Mucosa of gallbladder (tissue), 1 donor: ENCODE measurements at regions not wholly inside any gene's neighbourhood (a gene's known extent, or its start where the extent isn't known, plus 50 kb on each side); places are given as distances from the start of the nearest gene placed in this dataset.

ENCODE experiments used
- DNase-seq: peaks from one replicate; pipeline ENCODE4 v3.0.0-alpha.2; 2020; ENCODE audit warnings: low spot score
- donor health status: DM: no; HTN: no; CAD: no.

DNA sequence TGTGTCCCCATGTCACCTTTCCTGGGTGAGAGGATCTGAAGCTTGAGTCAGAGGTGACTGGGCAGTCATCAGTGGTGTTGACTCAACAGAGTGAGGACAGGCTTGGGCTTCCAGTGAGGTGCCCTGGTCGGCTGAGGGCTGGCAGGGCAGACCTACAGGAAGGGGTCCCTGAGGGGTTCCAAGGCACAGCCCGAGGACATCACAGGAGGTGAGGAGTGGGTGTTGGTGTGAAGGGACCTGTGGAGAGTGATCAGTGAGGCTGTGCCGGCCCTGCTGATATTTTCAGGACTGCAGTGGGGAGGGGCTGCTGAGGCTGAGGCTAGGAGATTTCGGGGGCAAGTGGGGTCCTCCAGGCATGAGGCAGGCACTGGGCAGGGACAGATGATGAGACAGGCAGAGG, 545.5 kb downstream of the TCERG1L start:
- no peak for DNase-seq

DNA sequence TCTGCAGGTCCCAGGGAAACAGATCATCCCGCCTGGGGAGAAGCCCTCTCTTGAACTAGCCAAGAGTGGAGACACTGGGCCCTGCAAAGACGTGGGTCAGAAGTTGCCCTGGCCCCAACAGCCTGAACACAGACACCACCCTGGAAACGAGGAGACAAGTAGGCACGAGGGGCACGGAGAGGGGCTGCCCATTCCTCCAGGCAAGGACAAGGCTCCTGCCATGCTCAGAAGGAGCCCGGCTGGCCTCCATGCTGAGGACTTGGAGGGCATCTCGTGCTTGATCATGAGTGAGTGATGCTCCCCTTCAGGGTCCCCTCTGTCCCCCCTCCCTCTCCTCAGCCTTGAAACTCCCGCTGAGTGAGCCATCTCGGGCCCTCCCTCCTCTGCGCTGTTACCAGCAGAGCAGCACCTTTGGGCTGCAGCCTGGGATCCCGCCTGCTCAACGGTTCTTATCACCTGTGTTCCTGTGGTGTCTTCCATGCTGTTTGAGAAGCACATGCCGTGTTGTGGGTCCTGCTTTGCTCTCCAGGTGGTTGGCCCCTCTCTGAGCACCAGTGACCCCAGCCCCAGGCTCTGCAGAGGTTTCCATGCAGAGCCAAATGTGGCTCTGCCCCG, 544.3 kb downstream of the TCERG1L start:
- no peak for DNase-seq

DNA sequence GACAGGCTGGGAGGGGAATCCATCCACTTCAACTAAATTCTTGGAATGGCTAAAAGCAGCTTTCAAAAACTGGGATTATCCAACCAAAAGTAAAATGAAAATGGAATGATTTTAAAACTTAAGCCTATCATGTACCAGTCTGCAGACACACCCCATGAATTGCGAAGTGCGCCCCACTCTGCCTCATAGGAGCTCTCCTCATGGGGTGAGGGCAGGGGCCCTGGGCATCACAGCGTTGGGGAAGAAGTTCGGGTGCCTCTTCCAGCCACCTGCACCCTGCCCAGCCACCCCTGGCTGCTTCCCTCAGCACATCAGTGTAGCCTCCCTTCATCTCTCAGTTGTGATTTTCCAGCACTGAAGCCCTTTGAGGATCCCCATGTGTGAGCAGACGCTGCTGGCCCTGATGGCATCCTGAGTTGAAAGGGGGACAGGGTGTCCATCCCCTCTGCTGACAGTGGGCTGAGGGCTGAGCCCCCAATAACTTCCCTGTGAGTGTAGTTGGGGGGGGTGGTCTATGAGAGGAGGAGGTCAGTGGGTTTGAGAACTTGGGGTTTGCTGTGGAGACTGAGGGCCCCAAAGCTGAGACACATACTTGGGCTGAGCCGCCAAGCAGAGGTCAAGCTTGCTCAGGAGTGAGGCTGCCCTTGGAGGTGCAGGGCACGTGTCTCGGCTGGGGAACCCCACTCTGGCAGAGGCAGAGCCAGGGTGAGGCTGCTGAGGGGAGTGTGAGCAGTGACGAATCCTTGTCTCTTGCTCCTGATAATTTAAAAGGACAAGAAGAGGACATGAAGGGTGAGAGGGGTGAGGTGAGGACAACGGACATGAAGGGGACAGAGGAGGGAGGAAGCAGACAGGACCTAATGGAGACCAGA, 542.1 kb downstream of the TCERG1L start:
- DNase-seq, result no peak

DNA sequence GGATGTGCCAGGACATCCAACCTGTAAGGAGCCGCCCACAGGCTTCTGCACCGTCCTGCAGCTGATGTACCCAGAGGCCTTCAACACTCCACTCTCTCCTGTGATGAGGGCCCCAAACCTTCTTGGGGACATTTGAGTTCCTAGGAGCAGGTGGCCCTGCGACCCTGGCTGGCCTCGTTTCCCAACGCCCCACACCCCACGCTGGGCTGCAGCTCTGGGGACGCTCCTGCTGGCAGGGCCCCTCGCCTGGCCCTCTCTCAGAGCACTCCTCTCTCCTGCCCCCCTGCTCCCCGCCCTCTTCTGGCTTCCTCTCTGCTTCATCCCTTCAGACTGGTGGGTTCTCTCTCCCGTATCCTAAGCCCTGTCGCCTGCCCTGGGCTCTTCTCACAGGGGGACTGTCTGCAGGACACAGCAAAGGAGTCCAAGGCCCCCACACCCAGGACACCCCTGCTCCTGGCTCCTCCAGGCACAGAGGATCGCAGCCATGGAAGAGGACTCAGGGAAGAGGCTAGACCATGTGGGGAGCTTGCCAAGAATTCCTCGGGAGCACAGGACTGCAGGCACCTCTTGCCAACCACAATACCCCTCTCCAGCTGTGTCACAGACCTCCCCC, 541.4 kb downstream of the TCERG1L start:
- DNase-seq, result no peak

DNA sequence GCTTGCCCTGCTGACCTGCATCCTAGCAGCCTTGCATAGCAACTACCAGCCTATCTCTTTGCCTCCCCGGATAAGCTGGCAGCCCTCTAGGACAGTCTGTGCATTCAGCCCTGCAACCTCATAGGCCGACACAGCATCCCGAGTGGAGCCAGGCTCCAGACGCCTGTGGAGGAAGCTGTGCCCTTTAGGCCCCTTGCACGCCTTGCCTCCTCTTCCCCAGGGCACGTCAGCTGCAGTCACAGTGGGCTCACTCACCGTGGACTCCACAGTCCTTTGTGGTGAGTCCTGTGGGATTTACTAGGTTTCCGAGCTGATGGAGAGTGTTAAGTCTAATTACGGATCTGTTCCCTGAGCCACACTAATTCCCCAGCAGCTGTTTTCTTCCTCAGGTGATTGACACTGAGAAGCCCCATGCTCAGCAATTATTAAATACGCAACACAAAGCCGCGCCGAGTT, 540.0 kb downstream of the TCERG1L start:
- DNase-seq, result no peak

DNA sequence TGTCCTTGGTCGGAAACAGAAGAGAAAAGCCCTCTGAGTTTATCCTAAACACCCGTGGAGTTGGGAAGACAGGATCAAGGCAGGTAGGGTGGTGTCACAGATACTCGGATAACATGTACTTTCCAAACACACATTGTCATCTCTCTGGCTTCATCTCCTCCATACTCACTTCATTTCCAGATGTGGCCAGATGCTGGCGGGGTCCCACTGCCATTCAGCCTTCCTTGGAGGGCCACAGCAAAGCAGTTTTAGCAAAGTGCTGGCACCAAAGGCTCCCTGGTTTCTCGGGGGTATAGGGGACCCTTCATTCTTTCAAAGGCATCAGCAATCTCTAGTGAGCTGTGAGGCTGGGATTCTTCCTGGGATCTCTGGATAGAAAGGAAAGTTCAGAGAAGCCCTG, 539.5 kb downstream of the TCERG1L start:
- DNase-seq, result no peak

DNA sequence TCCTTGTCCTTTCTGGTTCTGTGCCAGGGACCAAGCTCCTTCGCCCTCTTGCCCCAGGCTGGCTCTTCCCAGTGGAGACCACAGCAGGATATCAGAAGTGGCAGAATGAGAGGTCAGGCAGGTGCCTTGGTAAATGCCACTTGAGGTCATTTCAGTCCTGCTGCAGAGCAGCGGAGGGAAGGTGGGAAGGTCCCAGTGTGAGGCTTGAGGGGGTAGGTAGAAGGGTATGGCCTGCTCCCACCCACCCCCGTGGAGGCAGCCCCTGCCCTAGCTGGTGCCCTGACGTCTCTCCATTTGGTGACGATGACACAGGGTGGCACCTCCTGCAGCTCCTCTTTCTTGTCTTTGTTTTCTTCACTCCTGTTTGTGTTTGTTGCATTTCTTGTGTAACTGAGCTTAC, 538.8 kb downstream of the TCERG1L start:
- no peak for DNase-seq

DNA sequence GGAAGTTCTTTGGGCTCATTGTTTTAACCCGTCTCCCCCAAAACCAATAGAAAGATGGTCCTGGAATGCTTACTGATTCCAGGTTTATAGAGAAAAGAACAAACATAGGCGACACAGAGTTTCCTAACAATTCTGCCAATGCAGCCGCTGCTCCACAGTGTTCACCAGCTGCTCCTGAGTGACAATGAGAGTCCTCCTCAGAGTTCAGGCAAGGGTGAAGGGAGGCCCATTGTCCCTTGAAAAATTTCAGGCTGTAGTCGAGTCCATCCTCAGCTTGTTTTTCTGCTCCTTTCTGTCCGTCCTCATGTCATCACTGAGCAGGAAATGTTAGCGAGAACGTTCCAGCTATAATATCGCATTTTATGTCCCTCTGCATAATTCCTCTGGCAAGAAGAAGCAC, 537.6 kb downstream of the TCERG1L start:
- DNase-seq, result no peak

DNA sequence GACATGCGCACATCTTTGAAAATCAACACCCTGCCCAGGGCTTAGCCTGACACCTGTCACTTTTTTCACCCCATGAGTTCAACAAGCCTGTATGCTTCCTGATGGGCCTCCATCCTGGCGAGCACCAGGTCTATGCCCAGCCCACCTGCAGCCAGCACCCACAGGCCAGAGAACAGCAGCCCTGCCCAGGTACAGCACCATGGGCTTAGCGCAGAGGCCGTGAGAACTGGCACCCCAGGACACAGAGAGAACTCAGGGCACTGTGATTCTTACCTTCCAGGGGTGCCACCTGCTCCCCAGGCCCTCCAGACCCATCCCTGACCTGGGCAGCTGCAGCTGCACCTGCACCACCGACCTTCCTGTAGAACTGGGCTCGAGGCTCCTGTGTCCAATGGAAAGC, 536.6 kb downstream of the TCERG1L start:
- no peak for DNase-seq

DNA sequence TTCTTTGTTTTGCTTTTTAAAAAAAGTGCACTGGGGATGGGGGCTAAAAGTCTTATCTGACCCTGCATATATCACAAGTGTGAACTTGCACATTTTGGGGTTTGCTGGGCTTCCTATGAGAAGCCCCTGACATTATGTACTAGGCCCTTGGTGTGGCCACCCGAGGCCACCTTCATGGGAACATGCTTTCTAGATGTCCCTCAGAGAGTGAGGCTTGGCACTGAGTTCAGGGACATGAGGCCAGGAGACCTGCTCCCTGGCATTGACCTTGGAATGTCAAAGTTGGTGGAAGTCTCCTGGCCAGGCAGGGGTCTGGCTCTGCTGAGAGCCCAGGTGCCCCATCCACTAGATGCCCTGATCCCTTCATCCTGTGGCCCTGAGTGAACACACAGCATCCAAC, 536.2 kb downstream of the TCERG1L start:
- no peak for DNase-seq

DNA sequence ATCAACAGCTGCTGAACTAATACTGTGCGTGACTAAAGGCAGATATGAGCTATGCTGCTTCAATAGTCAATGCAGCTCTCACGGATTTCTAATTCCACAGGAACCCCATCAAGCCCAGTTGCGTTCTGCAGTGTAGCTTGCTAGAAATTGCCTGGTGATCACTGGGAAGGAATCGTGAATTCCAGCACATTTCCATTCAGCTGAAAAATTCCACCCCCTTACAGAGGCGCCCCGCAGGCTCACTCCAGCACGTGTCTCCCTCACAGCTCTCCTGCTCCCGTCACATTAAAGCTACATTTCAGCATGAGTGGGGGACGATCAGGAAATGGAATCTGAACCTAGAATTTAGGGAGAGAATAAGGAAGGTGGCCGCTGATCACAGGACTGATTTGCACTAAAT, 534.8 kb downstream of the TCERG1L start:
- no peak for DNase-seq

DNA sequence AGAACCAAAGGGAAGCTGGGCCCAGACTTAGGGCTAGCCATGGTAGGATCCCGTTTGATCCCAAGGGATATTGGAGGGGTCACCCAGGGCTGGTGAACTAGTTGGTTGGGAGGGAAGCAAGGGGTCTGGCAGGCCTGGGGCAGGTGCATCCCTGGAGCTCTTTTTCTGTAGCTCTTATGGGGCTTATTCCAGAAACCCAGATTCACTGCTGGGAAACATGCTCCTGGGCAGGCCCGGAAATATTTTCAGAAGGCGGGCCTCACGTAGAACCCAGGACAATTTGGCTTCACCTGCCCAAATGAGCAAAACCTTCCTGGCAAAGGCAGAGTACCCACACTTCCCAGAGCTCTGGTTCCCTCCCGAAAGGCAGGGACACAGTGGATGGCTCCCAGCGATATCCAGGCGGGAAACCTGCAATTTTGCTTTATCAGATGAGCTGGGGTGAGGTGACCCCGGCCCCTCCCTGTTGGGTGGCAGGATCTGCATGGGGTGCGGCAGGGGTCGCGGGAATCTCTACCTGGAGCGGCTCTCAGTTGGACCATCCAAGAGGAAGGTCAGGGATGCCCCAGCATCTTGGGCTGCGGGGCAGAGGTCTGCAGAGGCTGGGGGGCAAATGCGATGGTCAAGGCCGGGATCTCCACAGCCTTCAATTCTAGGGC, 533.9 kb downstream of the TCERG1L start:
- DNase-seq, result no peak

DNA sequence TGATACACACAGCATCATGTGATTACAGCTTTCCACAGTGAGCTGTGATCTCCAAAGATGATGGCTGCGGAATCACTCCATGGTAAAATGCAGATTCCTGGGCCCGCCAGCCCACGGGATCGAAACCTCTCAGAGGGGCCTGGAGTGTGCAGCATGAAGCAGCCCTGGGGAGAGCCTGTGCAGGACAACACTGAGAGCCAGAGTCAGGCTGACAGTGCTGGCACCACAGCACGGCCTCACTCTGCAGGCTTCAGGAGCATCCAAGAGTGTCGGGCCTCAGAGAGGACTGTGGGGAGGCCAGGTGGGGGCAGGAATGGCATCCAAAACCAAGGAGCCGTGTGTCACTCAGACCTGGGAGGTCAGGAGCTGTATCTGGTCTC, 533.4 kb downstream of the TCERG1L start:
- no peak for DNase-seq

DNA sequence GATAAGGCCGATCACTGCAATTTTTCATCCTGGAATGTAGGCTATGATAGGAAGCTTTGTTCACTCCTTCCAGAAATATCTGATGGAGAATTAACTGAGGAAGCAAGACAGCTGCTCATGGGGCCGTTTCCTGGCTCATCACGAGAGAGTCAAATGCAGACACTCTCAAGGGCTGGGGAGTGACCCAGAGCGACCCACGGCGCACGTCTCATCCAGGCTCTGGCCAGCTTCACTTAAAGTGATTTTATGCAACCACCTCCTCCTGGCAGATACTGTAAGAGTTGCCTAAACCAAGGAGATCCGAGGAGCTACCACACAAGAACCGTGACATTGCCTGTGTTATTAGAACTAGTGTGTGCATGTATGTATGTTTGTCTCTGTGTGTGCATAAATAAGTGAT, 530.8 kb downstream of the TCERG1L start:
- DNase-seq, result no peak

DNA sequence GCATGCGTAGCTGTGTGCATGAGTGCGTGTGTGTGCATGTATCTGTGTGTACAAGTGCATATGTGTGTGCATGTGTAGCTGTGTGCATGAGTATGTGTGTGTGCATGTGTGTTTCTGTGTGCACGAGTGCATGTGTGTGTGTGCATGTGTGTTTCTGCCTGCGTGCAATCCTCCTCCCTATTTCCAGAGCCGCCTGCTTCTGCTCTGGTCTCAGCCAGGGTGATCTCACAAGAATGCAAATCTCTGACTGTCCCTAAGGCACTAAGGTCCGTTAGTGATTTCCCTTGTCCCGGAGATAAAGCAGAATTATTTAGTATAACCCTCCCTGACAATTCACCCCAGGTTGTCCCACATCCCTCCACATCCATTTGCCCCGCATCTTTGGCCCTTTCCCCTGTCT, 530.3 kb downstream of the TCERG1L start:
- no peak for DNase-seq

DNA sequence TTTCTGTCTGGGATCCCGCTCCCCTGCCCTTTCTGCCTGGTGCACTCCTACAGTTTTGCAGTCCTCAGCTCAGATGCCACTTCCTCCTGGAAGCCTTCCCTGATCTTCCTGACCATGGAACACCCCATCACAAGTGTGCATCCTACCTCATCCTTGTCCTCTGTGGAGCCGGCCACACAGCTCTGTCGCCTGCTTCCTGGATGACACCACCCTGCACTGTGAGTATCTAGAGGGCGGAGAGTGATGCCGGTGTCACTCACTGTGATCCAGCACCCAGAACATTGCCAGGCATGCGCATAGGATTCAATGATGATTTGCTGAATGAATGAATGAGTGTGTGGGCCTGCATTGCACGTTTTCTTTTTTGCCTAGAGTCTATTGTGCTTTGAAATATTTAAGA, 529.9 kb downstream of the TCERG1L start:
- DNase-seq, result no peak

DNA sequence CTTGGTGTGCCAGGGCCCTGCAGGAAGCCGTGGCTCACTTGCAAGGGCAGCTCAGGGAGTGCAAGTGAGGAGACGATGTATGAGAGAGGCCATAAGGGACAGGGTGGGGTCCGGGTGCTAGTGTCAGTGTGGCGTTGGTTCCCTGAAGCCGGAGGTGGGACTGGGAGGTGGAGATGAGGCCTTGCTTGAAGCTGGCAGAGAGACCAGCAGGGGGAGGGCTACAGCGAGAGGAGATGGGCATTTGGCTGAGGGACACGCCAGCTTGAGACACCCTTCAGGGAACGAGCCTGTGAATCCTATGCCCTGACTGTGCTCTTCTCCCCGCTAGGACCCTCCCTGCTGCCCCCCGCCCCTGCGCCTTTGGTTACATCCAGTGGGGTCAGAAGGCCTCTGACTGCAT, 529.1 kb downstream of the TCERG1L start:
- DNase-seq, result no peak

DNA sequence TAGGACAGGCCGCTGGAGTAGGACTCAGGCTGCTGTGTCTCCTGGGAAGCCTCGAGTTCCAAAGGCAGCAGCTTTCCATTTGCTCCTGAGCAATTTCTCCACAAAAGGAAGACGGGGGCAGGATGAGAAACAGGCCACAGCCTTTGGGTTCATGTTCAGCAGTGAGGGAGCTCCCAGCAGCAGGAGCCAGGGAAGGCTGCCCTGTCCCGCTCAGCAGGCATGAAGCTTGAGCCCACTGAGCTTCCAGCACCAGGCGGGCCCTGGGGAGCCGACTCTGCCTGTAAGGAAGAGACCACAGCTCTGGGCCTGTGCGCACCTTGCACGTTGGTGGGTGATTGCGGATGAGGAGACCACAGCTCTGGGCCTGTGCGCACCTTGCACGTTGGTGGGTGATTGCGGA, 527.2 kb downstream of the TCERG1L start:
- no peak for DNase-seq

DNA sequence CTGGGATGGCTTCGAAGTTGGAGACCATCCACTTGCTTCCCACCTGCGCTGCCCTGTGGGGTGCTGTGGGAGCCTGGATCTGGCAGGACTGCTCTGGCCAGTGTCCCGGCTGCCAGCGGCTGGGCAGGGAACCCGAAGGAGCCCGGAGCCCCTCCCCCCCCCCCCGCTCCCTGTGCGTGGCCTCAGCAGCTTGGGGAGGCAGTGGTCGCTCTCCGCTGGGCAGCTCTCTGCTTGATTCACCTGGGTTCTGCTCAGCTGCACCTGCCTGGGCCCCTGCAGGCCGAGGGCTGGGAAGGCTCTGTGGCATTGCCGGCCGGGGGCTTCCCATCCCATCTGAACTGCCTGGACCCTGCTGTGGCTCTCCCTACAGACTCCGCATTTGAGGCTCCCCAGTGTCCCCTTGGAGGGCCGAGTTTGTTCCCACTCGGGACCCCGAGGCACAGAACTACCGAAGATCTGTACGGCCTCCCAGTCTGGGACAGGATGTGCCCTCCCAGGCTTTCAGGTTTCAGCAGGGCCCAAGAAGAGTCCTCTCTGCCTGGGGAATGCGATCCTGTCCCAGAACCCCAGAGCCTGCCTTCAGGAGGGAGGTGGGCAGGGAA, 525.1 kb downstream of the TCERG1L start:
- DNase-seq, result no peak

DNA sequence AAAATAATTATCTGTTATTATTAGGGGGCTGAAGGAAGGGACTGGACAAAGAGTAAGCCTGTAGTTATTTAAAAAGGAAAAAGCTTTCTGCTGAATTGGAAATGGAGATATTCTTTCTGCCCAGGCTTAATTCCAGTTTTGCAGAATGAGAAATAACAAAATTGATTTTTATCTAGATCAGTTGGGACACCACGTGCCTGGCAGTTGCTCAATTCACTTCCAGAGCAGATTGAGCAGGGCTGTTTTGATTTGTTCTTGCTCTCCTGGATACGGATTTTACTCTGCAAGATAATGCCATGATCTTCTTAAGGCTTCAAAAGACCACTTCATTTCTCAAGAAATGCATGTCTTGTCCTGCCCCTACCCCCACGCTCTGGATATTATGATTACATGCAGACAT, 524.3 kb downstream of the TCERG1L start:
- no peak for DNase-seq

DNA sequence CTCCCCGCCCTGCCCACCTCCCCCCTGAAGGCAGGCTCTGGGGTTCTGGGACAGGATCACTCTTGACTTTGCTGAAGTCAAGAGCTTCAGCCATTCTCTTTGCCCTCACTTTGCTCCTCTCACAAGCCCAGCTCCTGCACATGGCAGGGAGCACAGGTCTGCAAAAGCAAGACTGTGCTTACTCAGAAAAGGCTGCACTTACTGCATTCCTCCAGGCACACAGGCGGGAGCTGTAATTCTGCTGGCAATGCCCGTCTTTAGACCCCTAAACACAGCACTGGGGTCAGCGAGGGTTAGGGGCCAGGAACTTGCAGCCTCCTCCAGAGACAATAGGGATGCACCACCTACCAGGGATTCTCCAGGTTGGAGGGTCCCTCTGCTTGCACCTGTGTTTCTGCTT, 523.7 kb downstream of the TCERG1L start:
- DNase-seq, result no peak

DNA sequence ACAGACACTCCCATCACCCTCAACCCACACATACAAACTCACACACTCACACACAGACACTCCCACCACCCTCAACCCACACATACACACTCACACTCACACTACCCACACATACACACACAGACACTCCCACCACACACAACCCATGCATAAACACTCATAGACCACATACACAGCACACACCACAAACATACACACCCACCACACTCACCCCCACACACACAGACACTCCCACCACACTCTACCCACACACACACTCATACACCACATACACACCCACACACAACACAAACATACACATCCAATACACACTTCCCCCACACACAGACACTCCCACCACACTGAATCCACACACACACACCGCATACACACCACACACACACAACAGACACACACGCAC, 521.2 kb downstream of the TCERG1L start:
- no peak for DNase-seq
